Hepatocyte (in vitro differentiated cells): ENCODE measurements at regions not wholly inside any gene's neighbourhood (a gene's known extent, or its start where the extent isn't known, plus 50 kb on each side); places are given as distances from the start of the nearest gene placed in this dataset.

Experiments used
- EZH2 ChIP-seq: fragments of 200-600 bp; sonication (generic); IDR thresholded peaks from 2 replicates; pipeline ENCODE4 v1.6.1; 2016; ENCODE audit warnings: antibody characterized with exemption, mild to moderate bottlenecking, borderline replicate concordance
- EZH2phosphoT487 ChIP-seq: fragments of 200-600 bp; sonication (generic); IDR thresholded peaks from one replicate; pipeline ENCODE4 v1.6.1; 2018; ENCODE audit warnings: antibody characterized with exemption, mild to moderate bottlenecking, low read depth, moderate library complexity; ENCODE audit not compliant: unreplicated experiment, severe bottlenecking
- TF ChIP-seq, protein P1 (sequence below): fragments of 200-600 bp; sonication (generic); IDR thresholded peaks from 2 replicates; pipeline ENCODE4 v1.5.1; 2016; ENCODE audit warnings: antibody characterized with exemption, mild to moderate bottlenecking; ENCODE audit not compliant: poor library complexity

DNA sequence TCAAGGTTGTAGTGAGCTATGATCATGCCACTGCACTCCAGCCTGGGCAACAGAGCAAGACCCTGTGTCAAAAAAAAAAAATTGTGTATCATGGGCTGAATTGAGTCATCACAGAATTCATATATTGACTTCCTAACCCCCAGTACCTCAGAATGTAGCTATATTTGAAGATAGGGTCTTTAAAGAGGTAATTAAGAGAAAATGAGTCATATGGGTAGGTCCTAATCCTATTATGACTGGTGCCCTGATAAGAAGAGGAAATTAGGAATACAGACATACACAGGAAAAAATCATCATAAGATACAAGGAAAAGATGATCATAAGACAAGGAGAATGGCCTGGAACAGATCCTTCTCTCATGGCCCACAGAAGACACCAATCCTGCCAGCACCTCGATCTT is 466.4 kb upstream of the ACVR2A start:
- TF ChIP-seq, protein P1, sequence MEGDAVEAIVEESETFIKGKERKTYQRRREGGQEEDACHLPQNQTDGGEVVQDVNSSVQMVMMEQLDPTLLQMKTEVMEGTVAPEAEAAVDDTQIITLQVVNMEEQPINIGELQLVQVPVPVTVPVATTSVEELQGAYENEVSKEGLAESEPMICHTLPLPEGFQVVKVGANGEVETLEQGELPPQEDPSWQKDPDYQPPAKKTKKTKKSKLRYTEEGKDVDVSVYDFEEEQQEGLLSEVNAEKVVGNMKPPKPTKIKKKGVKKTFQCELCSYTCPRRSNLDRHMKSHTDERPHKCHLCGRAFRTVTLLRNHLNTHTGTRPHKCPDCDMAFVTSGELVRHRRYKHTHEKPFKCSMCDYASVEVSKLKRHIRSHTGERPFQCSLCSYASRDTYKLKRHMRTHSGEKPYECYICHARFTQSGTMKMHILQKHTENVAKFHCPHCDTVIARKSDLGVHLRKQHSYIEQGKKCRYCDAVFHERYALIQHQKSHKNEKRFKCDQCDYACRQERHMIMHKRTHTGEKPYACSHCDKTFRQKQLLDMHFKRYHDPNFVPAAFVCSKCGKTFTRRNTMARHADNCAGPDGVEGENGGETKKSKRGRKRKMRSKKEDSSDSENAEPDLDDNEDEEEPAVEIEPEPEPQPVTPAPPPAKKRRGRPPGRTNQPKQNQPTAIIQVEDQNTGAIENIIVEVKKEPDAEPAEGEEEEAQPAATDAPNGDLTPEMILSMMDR: no peak
- no peak for TF ChIP-seq EZH2
- TF ChIP-seq EZH2phosphoT487: no peak
